ENCODE measurements at regions not wholly inside any gene's neighbourhood (a gene's known extent, or its start where the extent isn't known, plus 50 kb on each side); places are given as distances from the start of the nearest gene placed in this dataset.

DNA sequence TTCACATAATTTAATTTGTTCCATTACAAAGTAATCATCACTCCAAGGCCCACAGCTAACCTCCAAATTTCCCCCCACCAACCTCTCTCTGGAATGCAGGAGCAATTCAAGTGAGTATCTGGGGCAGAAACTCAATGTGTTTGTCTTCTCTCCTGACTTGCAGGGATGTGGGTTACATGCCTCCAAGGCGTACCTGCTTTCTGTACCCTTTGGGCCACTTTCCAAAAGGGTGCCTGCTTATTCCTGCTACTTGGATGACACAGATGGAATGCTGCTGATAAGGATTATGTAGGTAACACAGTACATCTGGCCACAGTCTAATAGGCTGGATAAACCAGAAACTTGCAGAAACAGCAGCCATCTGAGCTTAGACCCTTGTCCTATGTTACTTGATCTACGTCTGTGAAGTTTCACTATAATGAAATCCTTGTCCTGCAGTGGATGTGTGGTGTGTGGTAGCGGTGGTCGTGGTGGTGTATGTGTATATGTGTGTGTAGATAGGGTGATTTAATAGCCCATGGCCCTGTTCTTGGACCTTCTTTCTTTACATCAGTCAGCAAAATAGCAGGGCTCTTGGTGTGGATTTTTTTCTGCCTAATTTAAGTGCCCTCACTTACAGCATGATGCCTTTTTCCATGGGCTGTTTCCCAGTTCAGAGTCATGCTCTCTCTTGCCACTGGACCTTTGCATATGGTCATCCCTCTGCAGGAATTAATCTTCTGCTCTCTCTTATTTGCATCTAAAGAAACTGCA lies 175.9 kb downstream of the ZDHHC21 start:
- DNase-seq = no peak

DNA sequence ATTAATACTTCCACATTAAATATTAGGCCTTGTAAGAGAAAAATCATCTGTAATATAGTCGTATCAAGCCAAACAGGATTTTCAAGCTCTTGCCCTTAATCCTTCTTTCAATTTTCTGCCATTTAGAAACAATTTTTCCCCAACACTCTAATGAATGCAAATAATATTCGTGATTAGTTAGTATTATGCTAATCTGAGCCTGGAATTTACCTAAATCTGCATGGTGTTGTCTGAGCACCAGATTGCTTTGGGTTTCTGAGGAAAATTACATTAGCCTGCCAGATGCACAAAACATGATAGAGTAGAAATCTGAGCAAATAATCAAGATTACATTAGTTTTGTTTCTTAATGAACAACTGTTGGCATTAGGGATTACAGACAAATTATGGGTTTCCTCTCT lies 176.6 kb downstream of the ZDHHC21 start:
- DNase-seq = no peak

DNA sequence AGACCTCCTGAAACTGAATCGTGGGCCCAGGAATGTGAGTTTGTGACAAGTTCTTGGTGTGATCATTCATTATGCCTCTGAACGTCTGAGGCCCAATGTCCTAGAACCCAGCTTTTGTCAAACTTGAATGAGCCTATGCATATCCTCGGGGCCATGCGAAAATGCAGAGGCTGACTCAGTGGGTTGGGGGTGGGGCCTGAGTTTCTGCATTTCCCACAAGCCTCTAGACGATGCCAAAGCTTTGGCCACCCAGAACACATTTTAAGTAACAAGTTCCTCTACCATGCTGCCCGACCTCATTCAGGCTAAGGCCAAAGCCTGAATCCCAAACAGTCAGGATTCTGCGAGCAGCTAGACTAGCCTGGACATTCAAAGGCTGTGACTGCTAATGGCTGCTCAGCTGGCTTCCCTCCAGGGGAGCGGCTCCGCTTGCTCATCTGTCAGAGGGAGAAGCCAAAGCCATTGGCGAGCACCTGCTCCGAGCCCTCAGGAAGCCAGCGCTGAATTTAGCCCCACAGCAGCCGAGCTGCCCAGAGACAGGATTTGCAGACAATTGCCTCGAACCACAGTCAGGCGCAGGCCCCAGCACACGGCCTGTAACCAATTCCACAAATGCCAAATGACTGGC lies 177.5 kb downstream of the ZDHHC21 start:
- no peak for DNase-seq

DNA sequence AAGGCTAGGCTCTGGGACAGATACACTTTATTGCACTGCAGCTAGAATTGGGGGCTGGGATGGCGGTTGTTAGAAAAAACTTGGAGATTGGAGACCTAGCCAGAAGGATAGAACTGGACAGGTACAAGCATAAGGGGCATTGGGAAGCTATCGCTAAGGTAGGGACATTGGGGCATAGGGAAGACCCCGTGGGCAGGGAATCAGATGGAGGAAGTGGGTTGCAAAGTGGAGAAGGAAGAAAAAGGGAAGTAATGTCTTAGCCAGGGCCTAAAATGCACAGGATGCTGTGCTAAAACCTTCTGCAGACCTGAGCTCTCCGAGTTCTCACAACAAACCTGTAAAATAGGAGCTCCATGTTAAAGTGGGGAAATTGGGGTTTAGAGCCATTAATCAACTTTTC lies 178.2 kb downstream of the ZDHHC21 start:
- DNase-seq = no peak

DNA sequence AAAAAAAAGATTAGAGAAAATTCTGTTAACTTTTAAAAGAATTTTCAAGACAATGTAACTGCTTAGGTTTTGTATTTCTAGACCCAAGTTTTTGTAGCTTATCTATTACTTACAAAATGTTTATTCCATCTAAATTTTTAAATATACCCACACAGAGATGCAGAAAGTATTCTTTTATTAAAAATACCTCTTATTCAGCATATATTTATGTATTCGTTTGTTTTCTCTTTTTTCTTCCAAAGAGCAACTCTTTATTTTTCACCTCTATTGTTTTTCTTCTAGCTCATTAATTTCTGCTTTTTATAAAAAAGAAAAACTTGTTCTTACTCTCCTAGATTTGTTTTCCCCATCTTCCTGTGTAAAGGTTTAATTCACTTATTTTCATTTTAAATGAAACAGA lies 180.3 kb downstream of the ZDHHC21 start:
- no peak for DNase-seq

DNA sequence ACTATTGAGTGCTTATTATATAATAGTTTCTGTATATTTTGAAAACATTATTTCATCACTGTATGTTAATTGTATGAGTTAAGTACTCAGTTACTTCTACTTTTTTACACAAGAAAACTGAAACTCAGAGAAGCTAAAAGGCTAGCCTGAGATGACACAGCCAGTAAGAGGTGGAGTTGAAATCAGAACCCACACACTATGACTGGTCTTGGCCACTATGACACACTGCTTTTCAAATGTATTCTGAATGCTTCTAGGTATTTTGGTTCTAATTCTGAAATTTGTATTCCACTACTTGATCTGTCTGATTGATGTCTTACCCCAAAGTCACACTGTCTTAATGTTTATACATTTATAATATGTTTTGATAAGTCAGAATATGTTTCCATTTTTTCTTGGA lies 181.8 kb downstream of the ZDHHC21 start:
- DNase-seq = no peak

DNA sequence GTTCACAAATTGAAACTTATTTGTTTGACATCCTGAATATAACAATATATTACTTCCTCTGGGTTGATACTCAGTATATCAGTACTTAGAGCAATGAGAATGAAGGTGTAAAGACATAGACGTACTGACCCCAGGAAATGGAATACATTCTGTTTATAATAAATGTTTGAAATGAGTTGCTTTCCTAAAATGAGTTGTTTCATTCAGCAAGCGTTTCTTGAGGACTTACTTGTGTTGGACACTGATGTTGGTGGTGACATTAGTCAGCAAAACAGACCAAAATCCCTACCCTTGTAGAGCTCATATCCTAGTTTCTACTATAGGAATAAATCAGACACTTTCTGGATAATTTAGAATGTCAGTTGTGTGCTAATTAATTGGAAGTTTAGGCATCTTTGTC lies 184.3 kb downstream of the ZDHHC21 start:
- no peak for DNase-seq

DNA sequence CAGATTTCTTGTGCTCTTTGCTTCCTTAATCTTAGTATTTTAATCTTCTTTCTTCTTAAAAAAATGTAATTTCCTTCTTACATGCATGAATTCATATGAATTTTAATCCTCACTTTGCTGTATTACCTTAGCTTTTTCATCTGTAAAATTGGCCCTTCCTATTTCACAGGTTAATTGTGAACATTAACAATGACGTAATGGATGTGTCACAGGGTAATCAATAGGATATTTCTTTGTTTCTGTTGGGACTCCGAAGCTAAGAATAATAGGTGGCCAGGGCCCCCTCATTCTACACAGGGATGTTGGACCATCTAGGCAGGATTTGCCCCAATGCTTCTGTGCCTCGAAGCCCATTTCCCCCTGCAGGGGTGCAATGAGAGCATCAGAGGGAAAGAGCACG lies 187.4 kb upstream of the NFIB start:
- no peak for DNase-seq

DNA sequence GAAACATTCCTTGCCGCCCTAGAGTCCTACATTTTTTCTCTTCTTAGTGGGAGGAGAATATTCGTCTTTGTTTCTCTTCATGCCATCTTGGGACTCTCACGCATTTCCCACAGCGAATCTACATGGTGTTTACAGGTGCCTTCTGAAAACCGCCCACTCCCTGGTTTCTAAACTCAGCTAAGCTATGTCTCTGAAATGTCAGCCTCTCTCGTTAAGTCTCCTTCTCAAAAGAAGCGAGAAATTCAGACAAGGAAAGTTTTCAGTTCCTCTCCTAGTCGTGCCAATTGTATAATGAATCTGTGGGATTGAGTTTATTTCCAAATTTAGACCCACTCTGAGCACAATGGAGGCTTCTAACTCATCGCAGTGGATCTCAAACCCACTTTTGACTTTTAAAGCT lies 186.8 kb upstream of the NFIB start:
- no peak for DNase-seq

DNA sequence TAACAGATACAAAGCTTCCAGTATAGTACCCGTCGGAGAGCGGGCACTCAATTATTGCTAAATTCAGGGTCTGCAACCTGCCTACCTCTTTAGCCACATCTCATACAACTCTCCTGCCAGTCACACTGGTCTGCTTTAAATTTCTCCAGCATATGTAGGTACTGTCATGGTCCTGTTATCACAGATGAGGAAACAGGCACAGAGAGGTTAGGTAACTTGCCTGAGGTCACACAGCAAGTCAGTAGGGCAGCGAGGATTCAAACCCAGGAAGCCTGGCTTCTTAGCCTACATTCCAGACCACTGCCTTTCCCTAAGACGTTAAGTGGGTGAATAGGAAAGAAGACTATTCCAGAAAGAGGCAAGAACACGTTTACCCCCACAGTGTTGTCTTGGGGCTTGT lies 186.0 kb upstream of the NFIB start:
- no peak for DNase-seq

DNA sequence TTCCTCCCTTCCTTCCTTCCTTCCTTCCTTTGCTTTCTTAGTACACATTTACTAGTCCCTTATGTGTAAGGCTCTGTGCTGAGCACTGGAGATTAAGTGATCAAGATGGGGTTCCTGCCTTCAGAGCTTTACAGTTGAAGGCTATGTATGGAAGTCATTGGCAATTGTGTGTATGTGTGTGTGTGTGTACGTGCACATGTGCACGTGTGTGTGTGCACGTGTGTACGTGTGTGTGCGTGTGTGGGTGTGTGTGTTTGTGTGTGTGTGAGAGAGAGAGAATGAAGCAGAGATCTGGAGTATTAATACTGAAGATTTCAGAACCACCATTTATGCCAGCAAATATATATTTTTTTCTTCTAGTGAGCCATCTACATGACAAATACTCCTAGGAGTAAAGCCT lies 184.9 kb upstream of the NFIB start:
- DNase-seq = no peak

DNA sequence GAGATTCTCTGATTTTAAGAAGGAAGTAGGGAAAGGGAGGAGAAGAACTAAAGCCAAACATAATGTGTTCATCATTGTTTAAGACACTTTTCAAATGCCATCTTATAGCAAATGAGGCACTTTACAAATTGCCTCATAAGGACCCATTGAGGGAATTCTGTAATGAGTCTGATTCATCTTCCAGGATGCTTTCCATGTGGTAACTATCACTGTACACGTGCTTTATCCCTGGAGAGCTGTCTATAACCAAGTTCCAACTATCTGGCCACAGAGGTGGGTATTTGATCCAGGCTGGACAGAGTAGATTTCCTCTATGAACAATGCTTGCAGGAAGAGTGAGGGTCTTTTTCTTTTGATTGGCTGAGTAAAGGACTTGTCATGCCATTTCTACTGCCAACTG lies 183.5 kb upstream of the NFIB start:
- DNase-seq = no peak

DNA sequence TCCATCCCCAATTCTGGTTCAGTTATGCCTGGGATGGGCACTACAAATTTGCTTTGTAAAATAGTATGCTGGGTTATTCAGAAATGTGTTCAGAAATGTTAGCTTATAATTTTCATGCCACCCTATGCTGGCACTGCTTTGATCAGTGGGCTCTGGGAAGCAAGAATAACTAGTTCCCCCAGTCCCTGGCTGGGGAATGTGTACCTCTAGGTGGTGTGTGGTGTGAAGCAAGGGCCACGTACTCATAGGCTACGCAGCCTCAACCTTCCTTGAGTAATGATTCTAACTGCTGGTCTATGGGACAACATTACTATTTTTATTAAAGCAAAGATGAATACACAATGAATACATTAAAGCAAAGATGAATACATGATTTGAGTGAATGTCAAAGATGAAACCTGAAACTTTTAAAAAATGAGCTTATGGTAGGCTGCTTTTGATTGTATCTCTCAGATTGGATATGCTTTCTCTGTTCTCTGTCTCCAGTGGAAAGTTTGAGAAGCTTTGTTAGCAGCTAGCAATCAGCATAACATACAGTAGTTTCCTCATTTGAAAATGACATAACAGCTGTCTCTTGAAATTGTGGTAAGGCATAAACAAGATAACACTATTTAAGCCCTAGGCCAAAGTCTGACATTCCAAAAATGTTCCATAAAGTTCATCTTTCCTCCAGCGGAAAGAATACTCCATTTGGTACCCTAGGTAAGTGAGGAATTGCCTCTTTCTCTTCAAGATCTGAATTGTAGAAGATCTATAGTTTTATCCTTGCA lies 174.7 kb upstream of the NFIB start:
- no peak for DNase-seq

DNA sequence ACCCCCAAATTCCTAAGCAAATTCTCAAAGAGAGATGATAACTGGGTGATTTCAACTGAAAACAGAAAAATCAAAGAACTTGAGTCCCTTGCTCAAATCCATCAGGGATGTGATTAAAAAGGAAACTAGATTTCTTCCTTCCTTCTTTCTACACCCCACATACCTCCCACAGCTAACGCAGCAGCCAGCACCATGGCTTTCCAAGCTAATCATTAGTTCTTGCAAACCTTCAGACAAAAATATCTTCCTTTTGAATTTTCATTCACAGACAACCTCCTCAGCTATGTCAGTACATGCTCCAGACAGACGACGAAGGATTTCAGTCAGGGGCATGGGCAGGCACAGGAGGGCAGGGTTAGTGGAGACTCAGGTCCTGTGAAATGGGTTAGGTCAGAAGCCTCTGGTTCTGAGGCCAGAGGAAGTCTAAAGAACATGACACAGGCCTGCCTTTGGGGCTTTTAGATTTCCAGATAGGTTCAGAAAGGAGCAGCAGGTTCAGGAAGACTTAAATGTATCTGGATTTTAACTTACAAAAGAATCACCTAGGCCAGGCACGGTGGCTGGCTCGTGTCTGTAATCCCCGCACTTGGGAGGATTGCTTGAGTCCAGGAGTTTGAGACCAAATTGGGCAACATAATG lies 173.7 kb upstream of the NFIB start:
- DNase-seq = no peak

DNA sequence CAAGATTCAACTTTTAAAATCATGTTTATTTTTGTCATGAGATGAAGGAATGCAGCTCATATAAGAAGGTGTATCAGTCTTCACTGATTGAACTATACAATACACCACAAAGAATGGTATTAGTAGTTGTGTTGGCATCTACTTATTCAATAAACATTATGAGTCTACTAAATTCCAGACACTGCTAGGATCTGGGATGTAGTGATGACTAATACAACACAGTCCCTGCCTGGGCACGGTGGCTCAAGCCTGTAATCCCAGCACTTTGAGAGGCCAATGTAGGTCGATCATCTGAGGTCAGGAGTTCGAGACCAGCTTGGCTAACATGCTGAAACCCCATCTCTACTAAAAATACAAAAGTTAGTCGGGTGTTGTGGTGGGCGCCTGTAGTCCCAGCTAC lies 171.4 kb upstream of the NFIB start:
- DNase-seq = no peak

DNA sequence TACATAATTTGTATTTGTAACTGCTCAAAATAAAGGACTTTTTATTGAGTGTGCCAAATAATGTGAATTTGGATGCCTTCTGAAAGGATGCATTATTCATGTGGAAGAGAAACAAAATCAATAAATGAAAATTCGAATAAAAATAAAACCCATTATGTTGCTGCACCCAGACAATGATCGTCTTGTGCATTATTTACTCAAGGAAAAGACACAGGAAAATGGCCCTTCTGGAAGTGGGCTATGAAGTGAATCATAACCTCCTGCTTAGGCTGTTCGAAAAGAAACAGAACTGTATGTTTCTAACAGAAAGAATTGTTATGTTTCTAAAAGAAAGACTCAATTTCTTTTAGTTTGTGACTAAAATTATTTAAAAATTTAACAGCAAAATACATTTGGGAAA lies 168.9 kb upstream of the NFIB start:
- no peak for DNase-seq

DNA sequence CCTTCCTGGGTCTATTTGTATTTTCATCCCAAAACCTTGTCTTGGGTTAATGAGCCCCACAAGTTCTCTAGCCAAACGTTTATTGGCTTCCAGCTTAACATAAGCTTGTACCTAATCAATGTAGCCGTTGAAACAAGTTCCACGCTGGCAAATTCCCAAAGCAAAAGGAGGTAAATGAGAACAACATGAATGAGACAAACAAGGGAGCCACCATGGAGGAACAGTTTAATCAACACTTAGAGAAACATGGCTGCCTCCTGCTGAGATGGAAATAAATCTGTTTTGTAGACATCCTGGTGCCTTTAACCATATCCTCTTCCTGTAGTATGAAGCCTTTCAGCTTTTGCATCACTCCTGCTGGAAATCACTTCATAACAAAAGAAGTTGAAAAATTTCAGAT lies 166.6 kb upstream of the NFIB start:
- no peak for DNase-seq

DNA sequence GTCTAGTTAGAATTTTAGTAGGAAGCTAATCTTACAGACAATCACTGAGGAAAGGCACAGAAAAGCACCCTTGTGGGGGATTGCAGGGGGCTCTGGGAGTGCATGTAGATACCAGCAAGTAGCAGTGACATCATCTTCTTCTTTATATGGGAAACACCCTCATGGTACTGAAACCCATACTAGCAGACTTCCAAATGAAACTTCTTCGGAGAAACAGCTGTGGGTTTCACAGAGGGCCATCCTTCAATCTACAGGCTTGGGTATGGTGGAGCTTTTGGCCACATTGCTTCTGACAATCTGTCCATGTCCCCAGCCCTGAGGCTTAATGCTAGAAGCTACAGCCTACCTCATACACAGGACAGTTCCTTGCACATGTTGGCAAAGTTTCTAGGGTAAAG lies 165.2 kb upstream of the NFIB start:
- DNase-seq = no peak

DNA sequence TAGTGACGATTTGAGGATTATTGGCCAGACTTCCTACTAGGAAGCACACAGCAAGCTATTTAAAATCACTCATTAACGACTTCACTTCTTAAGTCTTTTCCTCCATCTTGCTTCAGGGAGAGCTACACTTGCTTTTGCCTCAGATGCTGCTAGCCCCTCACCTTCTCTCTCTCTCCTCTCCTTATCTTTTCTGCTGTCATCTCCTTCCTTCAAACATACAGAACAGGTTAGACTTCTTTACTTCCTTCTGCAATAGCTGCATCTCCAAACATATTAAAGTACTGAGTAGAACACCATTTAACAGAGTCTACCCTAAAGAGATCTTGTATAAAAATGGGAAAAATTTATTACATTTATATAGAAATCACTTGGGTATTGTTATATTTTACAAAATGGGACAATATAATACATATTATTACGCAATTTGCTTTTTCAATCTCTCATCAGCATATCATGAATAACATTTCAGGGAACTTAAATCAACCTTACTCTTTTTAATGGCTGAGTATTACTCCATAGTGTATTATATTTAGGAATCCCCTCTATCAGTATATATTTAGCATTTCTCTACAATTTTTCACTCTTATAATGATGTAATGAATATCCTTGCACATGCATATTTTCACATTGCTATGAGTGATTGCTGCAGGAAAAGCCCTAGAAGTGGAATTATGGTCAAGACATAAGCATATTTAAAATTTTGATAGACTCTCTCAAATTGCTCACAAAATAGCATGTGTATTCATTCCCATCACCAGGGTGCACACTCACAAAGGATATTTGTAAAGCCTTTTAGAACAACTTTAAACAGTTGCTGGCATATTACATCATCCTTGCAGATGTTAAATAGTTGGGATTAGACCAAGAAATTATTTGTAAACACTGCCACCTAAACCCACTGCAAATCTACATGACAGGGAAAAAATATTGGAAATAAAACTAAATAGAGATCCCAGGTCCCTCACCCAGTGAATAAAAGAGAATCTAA lies 164.5 kb upstream of the NFIB start:
- no peak for DNase-seq

DNA sequence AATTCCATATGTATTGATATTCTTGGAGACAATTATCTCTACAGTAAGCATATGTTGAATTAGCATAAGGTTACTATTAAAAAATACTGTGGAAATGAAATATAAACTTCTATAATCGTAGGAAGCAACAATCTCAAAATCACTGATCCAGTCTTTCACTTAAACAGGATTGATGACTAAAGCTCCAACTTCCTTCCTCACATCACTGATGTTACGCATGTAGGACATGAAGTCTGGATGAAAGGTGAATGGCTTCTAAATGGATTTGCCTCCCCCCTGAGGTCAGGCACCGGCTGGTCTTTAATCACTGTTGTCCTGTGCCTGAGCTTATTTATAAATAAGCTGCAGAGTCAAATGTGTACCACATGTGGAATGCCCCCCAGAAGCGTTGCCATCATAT lies 157.1 kb upstream of the NFIB start:
- DNase-seq = no peak

DNA sequence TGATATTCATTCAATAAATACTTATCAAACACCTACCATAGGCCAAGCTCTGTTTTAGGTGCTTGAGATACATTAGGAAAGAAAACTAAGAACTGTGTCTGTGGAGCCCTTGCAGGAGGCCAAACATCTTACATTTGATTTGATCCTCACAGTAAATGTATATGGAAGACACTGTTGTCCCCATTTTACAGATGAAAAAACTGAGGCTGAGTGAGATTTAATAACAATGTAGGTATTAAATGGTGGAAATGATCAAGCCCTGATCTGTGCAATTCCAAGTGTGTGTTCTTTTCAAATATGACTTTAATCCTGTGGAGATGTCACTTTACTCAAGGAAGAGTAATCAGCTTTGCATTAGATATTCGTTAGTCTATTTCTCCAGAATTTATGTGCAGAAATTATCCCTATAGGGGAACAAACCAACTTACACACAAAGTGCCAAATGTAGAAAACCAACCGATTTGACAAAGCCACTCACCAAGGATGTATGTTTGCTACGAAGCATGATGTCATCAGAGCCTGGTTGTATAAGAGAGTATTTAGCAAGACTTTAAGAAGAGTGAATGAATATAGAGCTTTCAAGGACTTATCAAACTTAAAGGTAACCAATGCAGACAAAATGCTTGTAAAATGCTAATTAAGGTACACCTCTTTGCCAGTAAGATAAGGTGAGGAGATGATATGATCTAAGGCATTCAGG lies 153.9 kb upstream of the NFIB start:
- no peak for DNase-seq

DNA sequence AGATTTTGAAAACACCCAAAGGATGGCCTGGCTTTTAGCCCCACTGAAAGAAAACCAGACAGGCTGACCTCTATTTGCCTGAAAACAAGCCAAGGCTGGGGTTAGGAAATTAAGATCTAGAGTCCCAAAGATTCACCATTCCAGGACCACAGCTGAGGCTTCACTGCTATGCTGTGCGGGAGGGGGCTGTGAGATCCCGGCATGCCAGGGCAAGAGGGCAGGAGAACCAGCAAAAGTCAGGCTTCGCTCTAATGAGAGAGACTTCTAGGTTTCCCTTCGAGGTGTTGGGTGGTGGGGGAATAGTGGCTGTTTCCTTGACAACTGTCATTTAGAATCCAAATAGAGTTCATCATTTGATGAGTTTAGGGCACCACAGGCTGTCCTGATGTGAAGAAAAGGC lies 152.9 kb upstream of the NFIB start:
- no peak for DNase-seq
